Stimulated activated naive CD8-positive, alpha-beta T cell treated with anti-CD3 and anti-CD28 coated beads, Interleukin-15, amount 100 ng/mL, for 72 hours (primary cell): ENCODE measurements at regions not wholly inside any gene's neighbourhood (a gene's known extent, or its start where the extent isn't known, plus 50 kb on each side); places are given as distances from the start of the nearest gene placed in this dataset.
"Not testable (repeated sequence)": the region's sequence is repeated elsewhere in the genome, so short reads cannot be mapped to it uniquely, and the experiment has no call there.

ENCODE experiments used
- ATAC-seq: fragments of 150-1000 bp; cut with Tn5 transposase; 2 replicates; pipeline ENCODE4 v1.10.0; 2021; ENCODE audit warnings: mild to moderate bottlenecking, moderate library complexity
- DNase-seq, 2 donors: peaks; one replicate each; pipeline ENCODE4 v3.0.0; 2021 to 2022
- H3K27ac Mint-ChIP-seq, 2 donors: one replicate each; pipeline ENCODE4 v1.8.0; 2022; ENCODE audit warnings: mild to moderate bottlenecking in 2 of 2, mixed read lengths in 2 of 2, moderate library complexity in 2 of 2
- H3K27me3 Mint-ChIP-seq: one replicate; pipeline ENCODE4 v1.8.0; 2022; ENCODE audit warnings: mixed read lengths
- H3K4me1 Mint-ChIP-seq: one replicate; pipeline ENCODE4 v1.8.0; 2022; ENCODE audit warnings: mild to moderate bottlenecking, mixed read lengths
- H3K4me3 Mint-ChIP-seq, 2 donors: one replicate each; pipeline ENCODE4 v1.8.0; 2022; ENCODE audit warnings: mild to moderate bottlenecking in 2 of 2, mixed read lengths in 2 of 2, moderate library complexity in 1 of 2
- H3K9me3 Mint-ChIP-seq, 2 donors: one replicate each; pipeline ENCODE4 v1.8.0; 2022; ENCODE audit warnings: mixed read lengths in 2 of 2

DNA sequence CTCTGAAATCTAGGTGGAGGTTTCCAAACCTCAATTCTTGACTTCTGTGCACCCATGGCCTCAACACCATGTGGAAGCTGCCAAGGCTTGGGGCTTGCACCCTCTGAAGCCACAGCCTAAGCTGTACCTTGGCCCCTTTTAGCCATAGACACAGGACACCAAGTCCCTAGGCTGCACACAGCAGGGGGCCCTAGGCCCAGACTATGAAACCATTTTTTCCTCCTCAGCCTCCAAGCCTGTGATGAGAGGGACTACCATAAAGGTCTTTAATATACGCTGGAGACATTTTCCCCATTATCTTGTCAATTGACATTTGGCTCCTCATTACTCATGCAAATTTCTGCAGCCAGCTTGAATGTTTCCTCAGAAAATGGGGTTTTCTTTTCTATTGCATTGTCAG lies 53.7 kb upstream of the RASGRF1 start:
- ATAC-seq, H3K4me3 Mint-ChIP-seq, DNase-seq, H3K27ac Mint-ChIP-seq, H3K4me1 Mint-ChIP-seq: not testable (repeated sequence)
- H3K9me3 Mint-ChIP-seq: peaks cover 39 to 42% of the 10 kb centered on the region in 2 donors
- peaks cover 45% of the 10 kb centered on the region for H3K27me3 Mint-ChIP-seq

GRCh38 chr15:79140846-79141570 lies 50.4 kb upstream of the RASGRF1 start:
- peaks cover 55% of the 10 kb centered on the region for H3K27me3 Mint-ChIP-seq
- H3K27ac Mint-ChIP-seq: no peak overlapping the region
- DNase-seq: no peak
- no peaks in the 10 kb centered on the region for H3K4me1 Mint-ChIP-seq
- H3K4me3 Mint-ChIP-seq: no peak overlapping the region
- H3K9me3 Mint-ChIP-seq: peaks cover 23 to 27% of the 10 kb centered on the region in 2 donors
- ATAC-seq: no peak
